Astrocyte of the spinal cord (primary cell): ENCODE measurements at regions not wholly inside any gene's neighbourhood (a gene's known extent, or its start where the extent isn't known, plus 50 kb on each side); places are given as distances from the start of the nearest gene placed in this dataset.
"Not testable (repeated sequence)": the region's sequence is repeated elsewhere in the genome, so short reads cannot be mapped to it uniquely, and the experiment has no call there.

Experiments
- DNase-seq: peaks from one replicate; pipeline ENCODE4 v3.0.0; 2011; ENCODE audit warnings: low read depth, low spot score
- H3K4me3 ChIP-seq: 2 replicates; pipeline ENCODE4 v1.5.1; 2011; ENCODE audit warnings: low read depth, mild to moderate bottlenecking, low read length, moderate library complexity
- in situ Hi-C: cut with HindIII; loops from 2 replicates; pipeline ENCODE4 v1.10.0; 2017; ENCODE audit warnings: low sequenced_read_pairs
- TF ChIP-seq, protein P1 (sequence below): IDR thresholded peaks from 2 replicates; pipeline ENCODE4 v1.5.1; 2012; ENCODE audit warnings: low read depth, mild to moderate bottlenecking, low read length, inconsistent platforms

- TF ChIP-seq, protein P1, sequence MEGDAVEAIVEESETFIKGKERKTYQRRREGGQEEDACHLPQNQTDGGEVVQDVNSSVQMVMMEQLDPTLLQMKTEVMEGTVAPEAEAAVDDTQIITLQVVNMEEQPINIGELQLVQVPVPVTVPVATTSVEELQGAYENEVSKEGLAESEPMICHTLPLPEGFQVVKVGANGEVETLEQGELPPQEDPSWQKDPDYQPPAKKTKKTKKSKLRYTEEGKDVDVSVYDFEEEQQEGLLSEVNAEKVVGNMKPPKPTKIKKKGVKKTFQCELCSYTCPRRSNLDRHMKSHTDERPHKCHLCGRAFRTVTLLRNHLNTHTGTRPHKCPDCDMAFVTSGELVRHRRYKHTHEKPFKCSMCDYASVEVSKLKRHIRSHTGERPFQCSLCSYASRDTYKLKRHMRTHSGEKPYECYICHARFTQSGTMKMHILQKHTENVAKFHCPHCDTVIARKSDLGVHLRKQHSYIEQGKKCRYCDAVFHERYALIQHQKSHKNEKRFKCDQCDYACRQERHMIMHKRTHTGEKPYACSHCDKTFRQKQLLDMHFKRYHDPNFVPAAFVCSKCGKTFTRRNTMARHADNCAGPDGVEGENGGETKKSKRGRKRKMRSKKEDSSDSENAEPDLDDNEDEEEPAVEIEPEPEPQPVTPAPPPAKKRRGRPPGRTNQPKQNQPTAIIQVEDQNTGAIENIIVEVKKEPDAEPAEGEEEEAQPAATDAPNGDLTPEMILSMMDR: no peak
- no peak overlapping the region for H3K4me3 ChIP-seq
- DNase-seq: no peak
- in situ Hi-C loops: no loop called here
Observed at GRCh38 chr12:97701901-97702300, 239.3 kb downstream of the RMST start.

DNA sequence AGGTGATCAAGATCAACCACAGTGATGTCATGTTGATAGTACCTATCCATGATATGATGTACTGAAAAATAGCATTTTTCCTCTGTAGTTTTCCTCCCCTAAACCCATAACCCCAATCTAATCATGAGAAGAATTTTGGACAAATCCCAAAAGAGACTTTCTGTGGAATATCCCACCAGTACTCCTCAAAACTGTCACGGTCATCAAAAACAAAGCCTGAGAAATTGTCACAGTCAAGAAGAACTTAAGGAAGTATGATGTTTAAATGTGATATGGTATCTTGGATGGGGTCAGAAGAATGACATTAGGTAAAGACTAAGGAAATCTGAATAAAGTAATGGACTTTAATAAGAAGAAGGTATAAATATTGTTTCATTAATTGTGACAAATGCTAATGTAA is 248.8 kb downstream of the RMST start:
- H3K4me3 ChIP-seq: no peak overlapping the region
- DNase-seq: no peak
- TF ChIP-seq, protein P1: no peak
- in situ Hi-C loops: no loop called here

DNA sequence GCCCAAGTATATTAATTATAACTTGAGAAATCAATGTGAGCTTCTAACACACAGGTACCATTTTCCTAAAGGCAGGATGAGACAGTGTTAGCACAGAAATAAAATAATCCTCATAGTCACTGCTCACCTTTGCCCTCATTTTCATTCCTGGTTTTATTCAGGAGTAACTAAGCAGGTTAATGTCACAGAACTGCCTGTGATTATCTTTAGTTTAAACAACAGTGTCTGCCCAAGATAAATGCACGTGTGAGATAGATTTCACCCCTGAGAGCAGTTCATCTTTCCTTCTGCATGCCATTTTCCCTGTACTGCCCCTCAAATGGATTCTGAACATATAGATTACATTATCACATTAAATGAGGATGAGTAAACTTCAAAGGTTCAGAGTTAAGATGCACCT is 250.7 kb downstream of the RMST start:
- in situ Hi-C loops: no loop called here
- no peak for DNase-seq
- TF ChIP-seq, protein P1: no peak
- H3K4me3 ChIP-seq: no peak overlapping the region

GRCh38 chr12:97714107-97714563 is 251.5 kb downstream of the RMST start:
- DNase-seq: no peak
- H3K4me3 ChIP-seq: no peak overlapping the region
- in situ Hi-C loops: no loop called here
- TF ChIP-seq, protein P1: no peak

DNA sequence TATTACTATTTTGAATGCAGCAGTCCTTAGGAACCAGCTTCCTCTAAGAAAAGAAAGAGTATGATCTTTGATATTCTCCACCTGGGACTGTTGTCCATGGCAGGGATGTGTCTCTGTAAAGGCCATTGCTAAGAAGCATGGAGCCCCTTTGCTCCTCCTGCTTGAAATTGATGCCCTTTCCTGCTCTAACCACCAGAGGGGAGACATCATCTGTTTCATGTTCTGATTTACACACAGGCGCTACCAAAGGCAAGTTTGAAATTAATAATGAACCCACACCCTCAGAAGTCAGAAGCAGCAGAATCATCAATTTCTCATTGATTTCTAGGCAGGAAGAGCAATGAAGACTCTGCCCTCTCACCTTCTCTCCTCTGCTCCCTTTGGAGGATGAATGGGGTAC is 253.8 kb downstream of the RMST start:
- DNase-seq: peak; percentile 1
- TF ChIP-seq, protein P1: peak; percentile 20
- in situ Hi-C loops: no loop called here
- H3K4me3 ChIP-seq: no peak overlapping the region

- H3K4me3 ChIP-seq, DNase-seq, in situ Hi-C loops: not testable (repeated sequence)
Observed at GRCh38 chr12:97723801-97724200, 261.2 kb downstream of the RMST start.

GRCh38 chr12:97745406-97746101 is 282.9 kb downstream of the RMST start:
- in situ Hi-C loops: no loop called here
- no peak for DNase-seq
- TF ChIP-seq, protein P1: no peak
- no peak overlapping the region for H3K4me3 ChIP-seq
